H1 (cell line): ENCODE measurements at regions not wholly inside any gene's neighbourhood (a gene's known extent, or its start where the extent isn't known, plus 50 kb on each side); places are given as distances from the start of the nearest gene placed in this dataset.

ENCODE experiments used
- CTCF ChIA-PET: fragments of 300-600 bp; sonication (Branson Sonifier 250); formaldehyde crosslinking; loops from one replicate; lab custom pipeline; 2021; ENCODE audit not compliant: partially characterized antibody; lab: Charles Lee
- POLR2A ChIA-PET: fragments of 300-600 bp; sonication (Branson Sonifier 250); formaldehyde crosslinking; loops from one replicate; lab custom pipeline; 2021; ENCODE audit warnings: inconsistent platforms; ENCODE audit not compliant: partially characterized antibody; lab: Charles Lee
- DNase-seq, 2 experiments: peaks; one replicate each; pipeline versions ENCODE4 v3.0.0 to v3.0.0-alpha.2; 2010 to 2022; ENCODE audit warnings: low spot score in 2 of 2, low read depth in 1 of 2, mixed read lengths in 1 of 2
- FAIRE-seq: peaks from 2 replicates; lab custom pipeline; 2011; peaks lifted over from hg19 to GRCh38; lab: Jason Lieb, UNC
- H2AFZ ChIP-seq: 2 replicates; pipeline ENCODE4 v1.8.1; 2012; ENCODE audit warnings: low read length, inconsistent platforms
- H2AK5ac ChIP-seq: 2 replicates; pipeline ENCODE4 v1.6.1; 2013; ENCODE audit warnings: low read depth, low read length
- H2BK120ac ChIP-seq: replicated peaks from 2 replicates; pipeline ENCODE3; 2013; ENCODE audit warnings: low read depth, low read length, inconsistent platforms
- H2BK12ac ChIP-seq: 2 replicates; pipeline ENCODE4 v1.6.1; 2013; ENCODE audit warnings: low read depth, low read length
- H2BK15ac ChIP-seq: 2 replicates; pipeline ENCODE4 v1.6.1; 2013; ENCODE audit warnings: low read length
- H2BK20ac ChIP-seq: 2 replicates; pipeline ENCODE4 v1.6.1; 2013; ENCODE audit warnings: low read length
- H2BK5ac ChIP-seq: 2 replicates; pipeline ENCODE4 v1.6.1; 2013; ENCODE audit warnings: low read depth, low read length
- H3K14ac ChIP-seq: 2 replicates; pipeline ENCODE4 v1.6.1; 2013; ENCODE audit warnings: inconsistent platforms; ENCODE audit not compliant: insufficient read length
- H3K18ac ChIP-seq: 2 replicates; pipeline ENCODE4 v1.6.1; 2013; ENCODE audit warnings: low read length; ENCODE audit errors: extremely low read depth
- H3K23ac ChIP-seq: 2 replicates; pipeline ENCODE4 v1.6.1; 2013; ENCODE audit warnings: inconsistent platforms; ENCODE audit not compliant: insufficient read length
- H3K23me2 ChIP-seq: 2 replicates; pipeline ENCODE4 v1.6.1; 2013; ENCODE audit warnings: low read depth, low read length
- H3K27ac ChIP-seq: 2 replicates; pipeline ENCODE4 v1.6.1; 2011; ENCODE audit warnings: low read depth, low read length, inconsistent platforms
- H3K27me3 ChIP-seq, 4 experiments: replicated peaks in 1 of 4; 1 replicate in 1 of 4; 2 replicates in 3 of 4; pipeline versions ENCODE4 v1.6.1 to v1.8.1; 2011 to 2013; ENCODE audit warnings: low read length in 3 of 4, mild to moderate bottlenecking in 3 of 4, inconsistent platforms in 2 of 4, mixed read lengths in 2 of 4, moderate library complexity in 1 of 4; ENCODE audit not compliant: control insufficient read depth in 3 of 4, insufficient read depth in 3 of 4; ENCODE audit errors: extremely low read depth in 1 of 4
- H3K36me3 ChIP-seq, 4 experiments: 2 replicates each; pipeline versions ENCODE4 v1.6.1 to v1.8.1; 2011 to 2013; ENCODE audit warnings: mild to moderate bottlenecking in 4 of 4, low read length in 3 of 4, moderate library complexity in 2 of 4, control low read depth in 1 of 4, inconsistent platforms in 1 of 4; ENCODE audit not compliant: insufficient read depth in 4 of 4, control insufficient read depth in 2 of 4
- H3K4ac ChIP-seq: replicated peaks from 2 replicates; pipeline ENCODE3; 2013; ENCODE audit warnings: low read length, low read depth, mixed read lengths, inconsistent platforms; ENCODE audit not compliant: insufficient read length
- H3K4me1 ChIP-seq, 4 experiments: replicated peaks in 1 of 4; 1 replicate in 1 of 4; 2 replicates in 3 of 4; pipeline versions ENCODE4 v1.6.1 to v1.8.1; 2011 to 2013; ENCODE audit warnings: low read length in 3 of 4, inconsistent platforms in 2 of 4, mixed read lengths in 1 of 4; ENCODE audit not compliant: insufficient read depth in 4 of 4, control insufficient read depth in 3 of 4
- H3K4me2 ChIP-seq, 2 experiments: 2 replicates each; pipeline versions ENCODE4 v1.6.1 to v1.8.1; 2011 to 2013; ENCODE audit warnings: low read depth in 2 of 2, low read length in 2 of 2, control low read depth in 1 of 2, inconsistent platforms in 1 of 2, mild to moderate bottlenecking in 1 of 2; ENCODE audit not compliant: insufficient read depth in 1 of 2
- H3K4me3 ChIP-seq, 4 experiments: fragments of 200-600, 300-600 bp in 1 of 4; sonication (generic), shearing (Covaris generic), sonication (Bioruptor Twin) in 1 of 4; 2 replicates each; pipeline versions ENCODE4 v1.5.1 to v1.8.1; 2011 to 2016; ENCODE audit warnings: low read length in 4 of 4, low read depth in 3 of 4, control low read depth in 2 of 4, inconsistent platforms in 2 of 4, mild to moderate bottlenecking in 2 of 4, mixed read lengths in 1 of 4, moderate library complexity in 1 of 4; ENCODE audit not compliant: insufficient read depth in 2 of 4; ENCODE audit errors: extremely low read depth in 1 of 4
- H3K56ac ChIP-seq: replicated peaks from 2 replicates; pipeline ENCODE3; 2013; ENCODE audit warnings: low read depth, mild to moderate bottlenecking, mixed read lengths, low read length, inconsistent platforms; ENCODE audit not compliant: insufficient read length
- H3K79me1 ChIP-seq: 2 replicates; pipeline ENCODE4 v1.6.1; 2013; ENCODE audit warnings: low read depth, low read length, control low read depth
- H3K79me2 ChIP-seq, 2 experiments: 2 replicates each; pipeline versions ENCODE4 v1.6.1 to v1.8.1; 2012 to 2013; ENCODE audit warnings: low read length in 2 of 2, mild to moderate bottlenecking in 2 of 2, inconsistent platforms in 1 of 2; ENCODE audit not compliant: insufficient read depth in 2 of 2, control insufficient read depth in 1 of 2
- H3K9ac ChIP-seq, 4 experiments: replicated peaks in 1 of 4; 1 replicate in 1 of 4; 2 replicates in 3 of 4; pipeline versions ENCODE4 v1.6.1 to v1.8.1; 2011 to 2013; ENCODE audit warnings: low read depth in 3 of 4, low read length in 3 of 4, control low read depth in 2 of 4, mild to moderate bottlenecking in 2 of 4, moderate library complexity in 2 of 4, inconsistent platforms in 1 of 4; ENCODE audit errors: extremely low read depth in 1 of 4
- H3K9me3 ChIP-seq, 2 experiments: 2 replicates each; pipeline versions ENCODE4 v1.6.1 to v1.8.1; 2012 to 2013; ENCODE audit warnings: mild to moderate bottlenecking in 2 of 2, moderate library complexity in 2 of 2, control low read depth in 1 of 2, inconsistent platforms in 1 of 2, low read depth in 1 of 2, low read length in 1 of 2, mixed read lengths in 1 of 2; ENCODE audit not compliant: insufficient read depth in 2 of 2
- H4K20me1 ChIP-seq, 2 experiments: replicated peaks in 1 of 2; 2 replicates each; pipeline versions ENCODE3 to v1.8.1; 2011 to 2013; ENCODE audit warnings: inconsistent platforms in 2 of 2, low read length in 2 of 2, mild to moderate bottlenecking in 1 of 2; ENCODE audit not compliant: insufficient read depth in 2 of 2, control insufficient read depth in 1 of 2
- H4K5ac ChIP-seq: 2 replicates; pipeline ENCODE4 v1.6.1; 2013; ENCODE audit warnings: low read length, low read depth, mixed read lengths, inconsistent platforms; ENCODE audit not compliant: insufficient read length
- H4K8ac ChIP-seq: 2 replicates; pipeline ENCODE4 v1.8.0; 2013; ENCODE audit warnings: mild to moderate bottlenecking, moderate library complexity, low read length, inconsistent platforms; ENCODE audit not compliant: insufficient read depth; ENCODE audit errors: extremely low read depth
- H4K91ac ChIP-seq: replicated peaks from 2 replicates; pipeline ENCODE3; 2013; ENCODE audit warnings: low read length, mixed read lengths, inconsistent platforms; ENCODE audit not compliant: insufficient read length
- BRCA1 ChIP-seq: IDR thresholded peaks from 2 replicates; pipeline ENCODE4 v1.6.1; 2012; ENCODE audit warnings: low read depth, low read length, improper control_type of control experiment
- CEBPB ChIP-seq: IDR thresholded peaks from 2 replicates; pipeline ENCODE4 v1.6.1; 2012; ENCODE audit warnings: low read depth, low read length
- CHD1 ChIP-seq: IDR thresholded peaks from 2 replicates; pipeline ENCODE4 v1.6.1; 2012; ENCODE audit warnings: low read depth, low read length, improper control_type of control experiment
- EP300 ChIP-seq, 2 experiments: IDR thresholded peaks; 1 replicate in 1 of 2; 2 replicates in 1 of 2; pipeline ENCODE4 v1.6.1; 2011 to 2012; ENCODE audit warnings: low read depth in 2 of 2, low read length in 2 of 2, mild to moderate bottlenecking in 2 of 2, borderline replicate concordance in 1 of 2, inconsistent platforms in 1 of 2, moderate library complexity in 1 of 2
- EZH2 ChIP-seq: fragments of 200-600 bp; sonication (generic); IDR thresholded peaks from 2 replicates; pipeline ENCODE4 v1.7.1; 2012; ENCODE audit warnings: low read depth, mild to moderate bottlenecking, moderate library complexity, low read length, inconsistent platforms; ENCODE audit not compliant: severe bottlenecking
- NRF1 ChIP-seq: IDR thresholded peaks from 2 replicates; pipeline ENCODE4 v1.6.1; 2011; ENCODE audit warnings: mild to moderate bottlenecking, low read depth, low read length, improper control_type of control experiment
- POLR2AphosphoS5 ChIP-seq: IDR thresholded peaks from 2 replicates; pipeline ENCODE4 v1.6.1; 2011; ENCODE audit warnings: low read depth, low read length
- RFX5 ChIP-seq: IDR thresholded peaks from 2 replicates; pipeline ENCODE4 v1.6.1; 2011; ENCODE audit warnings: low read depth, low read length, improper control_type of control experiment, borderline replicate concordance
- SP4 ChIP-seq: IDR thresholded peaks from 2 replicates; pipeline ENCODE4 v1.6.1; 2012; ENCODE audit warnings: low read length, inconsistent platforms
- TAF7 ChIP-seq: optimal IDR thresholded peaks from 2 replicates; pipeline ENCODE3; 2011; ENCODE audit warnings: low read depth, mild to moderate bottlenecking, inconsistent platforms, low read length, moderate library complexity, borderline replicate concordance
- YY1 ChIP-seq: IDR thresholded peaks from 2 replicates; pipeline ENCODE4 v1.6.1; 2011; ENCODE audit warnings: low read depth, mild to moderate bottlenecking, low read length
- ZNF274 ChIP-seq: IDR thresholded peaks from 2 replicates; pipeline ENCODE4 v1.7.0; 2012; ENCODE audit warnings: low read length, borderline replicate concordance; ENCODE audit errors: extremely low read depth
- WGBS, 2 experiments: shearing (Covaris generic) in 1 of 2; methylation state at CpG; one replicate each; pipeline versions ENCODE4 v1.1.6 to v1.1.7; 2013 to 2015; ENCODE audit warnings: low lambda C conversion rate in 2 of 2, mixed read lengths in 2 of 2, inconsistent platforms in 1 of 2, low coverage in 1 of 2, missing lambda C conversion rate in 1 of 2; ENCODE audit not compliant: insufficient replicate concordance in 2 of 2, insufficient coverage in 1 of 2, insufficient read length in 1 of 2; ENCODE audit errors: extremely low coverage in 1 of 2, missing lambda C conversion rate in 1 of 2; 5-methylcytosine and 5-hydroxymethylcytosine counted together

GRCh38 chr16:9525037-9525436 lies 433.6 kb downstream of the HAPSTR1 start:
- CTCF ChIA-PET: no interaction called here
- H2AFZ ChIP-seq: no peak overlapping the region
- FAIRE-seq: no peak

More at GRCh38 chr16:9525037-9525436, 433.6 kb downstream of the HAPSTR1 start:
- Histone ChIP-seq H3K36me3 (no peaks in the 10 kb centered on the region), H4K8ac (no peak overlapping the region), H3K27ac (no peak overlapping the region), H3K9ac (no peak overlapping the region), H3K4me2 (no peak overlapping the region), H3K79me1 (no peaks in the 10 kb centered on the region), H3K23ac (no peak overlapping the region), H3K4me3 (no peak overlapping the region), H3K18ac (no peak overlapping the region), H3K9me3 (no peaks in the 10 kb centered on the region), H3K4ac (no peak overlapping the region), H3K27me3 (peaks cover 0 to 5% (median under 1%) of the 10 kb centered on the region in 4 experiments; a peak in 2 of 7 replicates), H4K91ac (no peak overlapping the region), H4K20me1 (no peaks in the 10 kb centered on the region), H3K14ac (no peak overlapping the region), H3K79me2 (no peaks in the 10 kb centered on the region), H3K56ac (no peak overlapping the region), H2BK120ac (no peak overlapping the region), H2BK15ac (no peak overlapping the region), H2AK5ac (no peak overlapping the region; the same call in 1 of the 2 replicates), H2BK5ac (no peak overlapping the region; the same call in 1 of the 2 replicates), H2BK12ac (peak overlapping the region; percentile 91), H4K5ac (no peak overlapping the region), H2BK20ac (peak overlapping the region; percentile 81; the same call in 1 of the 2 replicates), H3K23me2 (no peaks in the 10 kb centered on the region; the same call in 1 of the 2 replicates), H3K4me1 (peaks cover 6 to 19% (median 8%) of the 10 kb centered on the region in 4 experiments)
- TF ChIP-seq NRF1 (no peak), CEBPB (no peak), SP4 (no peak), BRCA1 (no peak), RFX5 (no peak), TAF7 (no peak), YY1 (no peak), ZNF274 (no peak), EZH2 (no peak), EP300 (IDR thresholded peaks at IDR 0.05; ENCODE audit: borderline replicate concordance in 1 of 2, low read depth in 2 of 2, low read length in 2 of 2) (no peak), CHD1 (no peak), POLR2AphosphoS5 (no peak)
- DNase-seq: no peak
- POLR2A ChIA-PET: no interaction called here
- 91% methylated on average over 4 of the region's 4 CpGs; no CpG with 5 or more reads in 1 of the 2 experiments for WGBS, 2 experiments
